GM18526 (cell line): ENCODE measurements at regions not wholly inside any gene's neighbourhood (a gene's known extent, or its start where the extent isn't known, plus 50 kb on each side); places are given as distances from the start of the nearest gene placed in this dataset.

Experiments
- POLR2A ChIP-seq: IDR thresholded peaks from 3 replicates; pipeline ENCODE4 v1.6.1; 2011; ENCODE audit not compliant: insufficient read length; ENCODE audit errors: extremely low read depth

DNA sequence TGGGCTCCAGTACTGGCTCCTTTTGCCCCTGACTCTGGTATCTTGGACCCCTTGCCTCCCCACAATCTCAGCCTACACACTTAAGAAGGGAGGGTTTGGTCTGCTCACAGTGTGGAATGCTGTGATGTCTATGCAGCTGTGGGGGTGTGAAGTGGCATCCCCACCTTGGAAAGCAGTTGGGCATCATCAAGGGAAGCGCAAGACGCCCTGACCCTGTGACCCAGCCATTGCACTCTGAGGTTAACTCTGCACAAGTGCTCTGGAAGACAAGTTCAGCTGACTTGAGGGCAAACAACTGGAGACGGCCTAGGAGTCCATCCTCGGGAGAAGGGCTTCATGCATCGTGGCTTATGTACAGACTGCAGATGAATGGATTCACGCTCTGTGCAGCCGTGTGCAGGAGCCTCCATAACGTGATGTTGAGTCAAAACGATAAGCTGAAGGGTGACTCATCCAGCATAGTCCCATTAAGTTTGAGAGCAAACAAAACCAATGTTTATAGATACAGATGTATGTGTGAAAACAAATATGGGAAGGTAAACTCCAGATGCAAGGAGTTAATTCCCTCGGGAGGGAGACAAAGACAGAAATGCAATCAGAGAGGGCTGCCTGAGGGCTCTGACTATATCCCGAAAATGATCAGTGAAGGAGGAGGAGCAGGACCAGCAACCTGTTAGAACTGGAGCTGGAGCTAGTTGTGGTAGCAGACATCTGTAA is 86.8 kb downstream of the LSM3 start:
- no peak for TF ChIP-seq POLR2A

DNA sequence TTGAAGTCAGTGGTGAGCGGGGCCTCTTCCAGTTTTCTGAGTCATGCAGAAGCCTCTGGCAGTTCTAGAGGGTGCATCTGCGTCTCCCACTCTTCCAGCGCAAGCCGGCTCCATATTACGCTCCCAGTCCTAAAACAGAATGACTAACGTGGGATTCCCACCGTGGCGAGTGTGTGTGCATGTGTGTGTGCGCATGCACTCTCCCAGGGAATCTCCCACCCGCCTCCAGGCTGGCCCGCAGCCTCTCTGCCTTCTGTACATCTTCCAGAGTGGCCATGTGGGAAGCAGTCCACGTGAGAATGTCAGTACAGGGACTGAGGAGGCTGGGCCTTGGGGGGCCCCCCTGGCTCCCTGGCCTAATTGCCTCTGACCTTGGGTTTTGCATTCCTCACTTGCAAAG is 87.7 kb downstream of the LSM3 start:
- no peak for TF ChIP-seq POLR2A

DNA sequence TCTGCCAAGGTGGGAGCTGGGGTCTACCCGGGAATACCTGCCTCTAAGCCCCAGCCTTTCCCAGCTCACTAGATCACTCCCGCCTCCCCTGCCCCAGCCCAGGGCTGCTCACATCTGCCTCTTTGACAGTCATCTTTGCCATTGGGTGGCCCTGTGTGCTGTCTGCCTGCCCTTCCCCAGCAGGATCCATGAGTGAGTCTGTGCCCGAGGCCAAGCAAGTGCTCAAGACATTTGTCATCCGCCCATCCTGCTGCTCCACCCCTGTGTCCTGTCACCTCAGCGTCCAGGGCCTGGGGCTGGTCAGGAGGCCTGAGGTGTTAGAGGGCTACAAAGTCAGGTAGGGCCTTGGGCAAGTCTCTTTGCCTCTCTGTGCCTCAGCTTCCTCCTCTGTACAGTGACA is 89.4 kb downstream of the LSM3 start:
- TF ChIP-seq POLR2A = no peak

DNA sequence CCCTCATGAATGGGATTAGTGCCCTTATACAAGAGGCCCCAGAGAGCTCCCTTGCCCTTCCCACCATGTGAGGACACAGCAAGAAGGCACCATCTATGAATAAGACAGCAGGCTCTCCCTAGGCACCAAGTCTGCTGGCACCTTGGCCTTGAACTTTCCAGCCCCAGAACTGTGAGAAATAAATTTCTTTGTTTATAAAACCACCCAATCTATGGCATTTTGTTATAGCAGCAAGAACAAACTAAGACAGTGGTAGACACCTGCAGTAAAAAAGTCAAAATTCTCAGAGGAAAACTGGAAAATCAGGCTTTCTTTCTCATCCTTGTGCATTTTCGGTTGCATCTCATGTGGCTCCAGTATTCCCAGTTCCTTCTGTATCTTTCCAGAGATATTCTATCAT is 90.3 kb downstream of the LSM3 start:
- no peak for TF ChIP-seq POLR2A

DNA sequence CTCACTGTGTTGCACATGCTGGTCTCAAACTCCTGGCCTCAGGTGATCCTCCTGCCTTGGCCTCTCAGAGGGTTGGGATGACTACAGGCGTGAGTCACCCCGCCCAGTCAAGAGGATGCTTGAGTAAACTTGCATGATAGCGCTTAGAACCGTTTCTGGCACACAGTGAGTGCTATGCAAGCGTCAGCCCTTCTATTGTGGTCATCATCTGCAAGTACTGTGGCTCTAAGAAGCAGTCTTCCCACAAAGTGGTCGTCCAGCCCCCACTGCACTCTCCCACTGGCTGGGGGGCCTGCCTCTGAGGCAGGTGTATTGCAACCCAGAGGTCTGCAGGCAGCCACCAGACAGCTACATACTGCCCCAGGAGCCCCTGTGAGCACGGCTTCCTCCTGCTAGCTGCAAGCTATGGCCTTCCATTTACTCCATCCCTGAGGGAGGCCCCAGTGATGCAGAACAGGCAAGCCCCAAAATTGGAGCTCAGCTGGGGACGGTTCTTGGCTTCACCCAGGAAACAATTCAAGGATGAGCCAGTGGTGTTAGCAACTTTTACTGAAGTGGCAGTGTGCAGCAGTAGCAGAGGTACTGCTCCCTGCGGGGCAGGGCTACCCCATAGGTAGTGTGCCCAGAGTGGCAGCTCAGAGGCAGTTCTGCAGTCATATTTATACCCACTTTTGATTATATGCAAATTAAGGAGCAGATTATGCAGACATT is 95.4 kb downstream of the LSM3 start:
- TF ChIP-seq POLR2A = no peak

DNA sequence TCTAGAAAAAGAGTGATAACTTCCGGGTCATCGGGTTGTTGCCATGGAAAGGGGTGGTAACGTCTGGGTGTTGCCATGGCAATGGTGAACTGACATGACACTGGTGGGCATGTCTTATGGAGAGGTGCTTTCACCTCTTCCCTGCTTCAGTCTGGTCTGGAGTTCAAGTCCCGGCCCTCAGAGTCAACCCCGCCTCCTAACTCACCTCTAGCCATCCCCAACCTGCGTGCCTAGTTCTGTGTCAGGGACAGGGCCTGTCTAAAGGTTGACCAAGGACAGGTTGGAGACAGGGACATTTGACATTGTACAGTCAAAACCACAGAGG is 96.0 kb downstream of the LSM3 start:
- TF ChIP-seq POLR2A = no peak

DNA sequence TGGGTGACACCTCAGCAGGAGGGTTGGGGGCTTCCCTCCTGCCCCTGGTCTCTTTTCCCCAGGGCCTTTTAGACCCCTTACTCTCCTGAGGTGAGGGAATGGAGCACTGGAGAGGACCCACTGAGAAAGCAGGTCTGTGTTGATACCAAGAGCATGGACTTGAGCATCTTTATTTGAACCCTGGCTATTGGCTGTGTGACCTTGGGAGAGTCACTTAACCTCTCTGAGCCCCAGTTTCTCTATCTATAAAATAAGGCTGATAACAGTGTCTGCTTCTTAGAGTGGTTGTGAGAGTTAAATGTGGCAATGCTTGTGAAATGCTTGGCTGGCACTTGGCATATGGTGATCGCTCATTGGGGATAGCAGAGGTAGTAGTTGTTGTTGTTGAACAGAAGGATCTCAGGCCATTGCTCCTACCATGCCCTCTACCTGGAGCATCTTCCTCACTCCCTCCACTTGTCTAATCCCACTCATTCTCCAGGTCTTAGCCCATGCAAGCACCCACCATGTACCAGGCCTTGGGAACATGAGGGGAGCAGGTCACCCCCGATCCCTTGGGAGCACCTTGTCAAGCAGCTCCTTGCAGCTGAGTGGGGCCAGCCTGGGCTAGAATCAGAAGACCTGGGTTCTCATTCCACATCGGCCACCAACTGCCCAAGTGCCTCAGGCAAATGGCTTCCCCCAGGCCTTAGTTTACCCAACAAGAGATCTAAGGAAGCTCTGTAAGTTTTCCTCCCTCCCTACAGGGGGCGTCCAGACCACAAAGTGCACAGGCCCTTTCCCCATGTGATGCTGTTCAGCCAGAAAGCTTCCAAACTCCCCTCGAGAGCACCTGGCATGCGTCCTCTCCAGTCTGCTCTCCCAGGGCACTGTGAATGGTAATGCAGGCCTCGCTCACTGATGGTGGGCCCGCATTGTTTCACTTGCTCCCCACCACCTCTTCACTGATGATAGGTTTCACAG is 96.7 kb downstream of the LSM3 start:
- no peak for TF ChIP-seq POLR2A

DNA sequence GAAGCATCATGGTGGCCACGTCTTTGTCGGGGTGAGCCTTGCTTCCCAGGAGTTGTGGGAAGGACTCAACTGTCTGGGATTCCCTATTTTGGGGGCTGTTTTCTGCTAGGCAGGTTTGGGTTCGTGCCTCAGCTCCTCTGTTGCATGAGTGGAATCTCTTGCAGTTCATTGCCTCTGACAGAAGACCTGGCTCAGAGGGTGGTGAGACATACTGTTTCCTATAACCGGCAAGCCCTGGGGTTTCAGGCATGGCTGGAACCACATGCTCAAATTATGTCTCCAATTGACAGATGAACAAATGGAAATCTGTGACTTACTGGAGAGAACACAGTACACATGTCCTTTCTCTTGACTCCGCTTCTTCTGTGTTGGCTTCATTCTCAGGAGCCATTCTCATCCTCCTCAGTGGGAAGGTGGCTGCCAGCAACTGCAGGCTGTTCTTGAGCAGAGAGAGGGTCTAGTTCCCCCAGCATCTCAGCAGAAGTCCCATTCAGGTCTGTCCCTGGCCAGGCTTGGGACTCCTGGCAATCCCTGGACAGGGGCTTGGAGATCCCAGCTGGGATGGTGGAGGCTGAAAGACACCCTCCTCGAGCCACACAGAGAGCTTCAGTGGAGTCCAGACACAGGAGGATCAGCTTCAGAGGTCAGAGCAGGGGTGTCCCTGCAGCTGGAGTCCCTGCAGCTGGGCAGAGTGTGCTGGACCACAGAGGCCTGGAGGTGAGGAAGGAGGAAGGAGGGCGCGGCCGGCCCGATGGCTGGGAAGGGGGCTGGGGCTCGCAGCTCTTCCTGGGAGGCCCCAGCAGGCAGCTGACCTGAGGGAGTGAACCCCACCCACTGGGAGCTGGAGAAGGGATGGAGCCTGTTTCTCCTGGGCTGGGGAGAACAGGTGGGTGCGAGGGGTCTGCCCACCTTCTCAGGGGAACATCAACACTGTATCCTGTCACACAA is 97.6 kb downstream of the LSM3 start:
- TF ChIP-seq POLR2A = no peak

DNA sequence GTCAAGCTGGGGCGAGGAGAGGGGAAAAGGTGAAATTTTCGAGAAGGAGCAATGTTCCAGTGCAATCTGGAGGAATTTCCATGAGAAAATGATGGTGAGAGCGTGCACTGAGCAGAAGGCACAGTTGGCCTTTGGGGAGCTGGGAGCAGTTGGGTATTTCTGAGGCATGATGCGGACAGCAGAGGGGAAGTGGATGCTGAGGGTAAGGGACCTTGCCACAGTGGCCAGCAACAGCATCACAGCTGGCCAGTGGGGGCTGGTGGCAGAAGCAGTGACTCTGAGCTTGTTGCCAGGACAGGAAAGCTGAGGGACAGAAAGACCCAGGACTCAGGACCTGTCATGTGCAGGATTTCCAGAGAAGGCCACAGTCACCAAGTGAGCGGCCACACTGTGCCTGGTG is 98.9 kb downstream of the LSM3 start:
- TF ChIP-seq POLR2A = no peak

DNA sequence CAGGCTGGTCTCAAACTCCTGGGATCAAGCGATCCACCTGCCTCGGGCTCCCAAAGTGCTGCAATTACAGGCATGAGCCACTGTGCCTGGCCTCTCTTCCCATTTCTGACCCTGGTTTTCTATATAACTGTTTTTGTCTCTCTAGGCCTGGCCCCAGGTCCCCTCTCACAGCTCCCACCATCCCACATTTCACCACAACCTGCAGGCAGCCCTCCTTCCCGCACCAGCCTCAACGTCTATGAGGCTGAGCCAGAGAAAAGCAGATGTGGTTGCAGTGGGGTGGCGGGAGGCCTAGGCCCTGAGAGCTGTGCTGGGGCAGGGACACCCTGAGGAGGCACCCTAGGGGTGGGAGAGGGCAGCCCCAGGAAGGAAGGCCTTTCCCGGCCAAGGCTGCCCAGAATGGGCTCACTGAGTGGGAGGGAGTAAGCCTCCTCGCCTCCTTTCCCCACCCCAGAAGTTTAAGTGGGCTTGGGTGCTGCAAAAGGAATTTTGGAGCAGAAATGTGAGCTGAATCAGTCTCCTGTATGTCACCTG is 99.7 kb downstream of the LSM3 start:
- no peak for TF ChIP-seq POLR2A

DNA sequence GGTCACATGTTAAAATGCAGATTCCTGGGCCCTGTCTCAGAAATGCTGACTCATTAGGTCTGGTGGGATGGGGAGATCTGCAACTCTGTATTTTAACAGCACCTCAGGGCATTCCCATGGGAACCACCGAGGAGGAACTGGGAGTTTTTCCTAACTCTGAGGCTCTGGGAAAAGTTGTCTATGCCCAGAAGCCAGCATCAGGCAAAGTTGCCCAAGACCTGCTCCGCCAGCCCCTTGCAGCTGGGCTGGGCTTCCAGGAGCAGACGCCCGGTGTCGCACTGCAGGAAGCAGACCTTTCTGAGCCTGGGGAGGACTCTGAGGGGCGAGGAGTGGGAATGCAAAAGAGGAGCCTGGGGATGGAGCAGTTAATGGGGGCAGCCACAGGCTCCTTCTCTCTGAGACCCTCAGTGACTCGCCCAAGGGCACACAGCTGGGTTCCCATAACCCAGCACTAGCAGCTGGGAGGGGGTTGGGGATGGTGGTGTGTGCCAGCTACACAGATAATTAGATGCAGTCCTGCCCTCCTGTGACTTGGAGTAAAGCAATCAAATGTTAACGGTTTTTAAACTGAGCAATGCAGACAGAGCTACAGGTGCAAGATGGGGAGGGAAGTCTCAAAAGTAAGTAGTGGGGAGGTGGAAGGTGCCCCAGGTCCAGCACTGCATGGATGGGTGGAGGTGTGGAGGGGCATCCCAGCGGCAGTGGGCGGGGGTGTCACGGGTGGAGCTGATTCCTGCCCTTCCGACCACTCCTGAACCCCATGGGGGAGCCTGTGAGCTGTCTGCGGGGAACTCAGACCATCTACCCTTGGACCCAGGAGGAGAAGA is 100.4 kb downstream of the LSM3 start:
- no peak for TF ChIP-seq POLR2A

DNA sequence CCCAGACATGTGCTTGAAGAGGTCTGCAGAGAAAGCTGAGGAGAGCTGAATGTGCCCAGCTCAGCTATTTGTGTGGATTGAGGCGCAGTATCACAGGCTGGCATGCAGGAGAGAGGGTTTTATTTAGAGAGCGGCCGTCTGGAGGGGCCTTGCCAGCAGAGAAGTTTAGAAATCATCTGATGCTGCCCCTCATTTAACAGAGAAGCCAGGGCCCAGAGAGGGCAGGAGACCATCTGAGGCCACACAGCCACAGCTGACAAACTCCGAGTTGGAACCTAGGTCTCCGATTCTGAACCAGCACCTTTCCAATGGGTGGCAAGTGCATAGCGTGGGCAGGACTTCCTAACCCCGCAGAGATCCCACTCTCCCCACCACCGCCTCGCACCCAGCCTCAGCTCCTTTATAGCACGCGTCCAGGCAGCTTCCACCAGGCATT is 101.0 kb downstream of the LSM3 start:
- TF ChIP-seq POLR2A = no peak

DNA sequence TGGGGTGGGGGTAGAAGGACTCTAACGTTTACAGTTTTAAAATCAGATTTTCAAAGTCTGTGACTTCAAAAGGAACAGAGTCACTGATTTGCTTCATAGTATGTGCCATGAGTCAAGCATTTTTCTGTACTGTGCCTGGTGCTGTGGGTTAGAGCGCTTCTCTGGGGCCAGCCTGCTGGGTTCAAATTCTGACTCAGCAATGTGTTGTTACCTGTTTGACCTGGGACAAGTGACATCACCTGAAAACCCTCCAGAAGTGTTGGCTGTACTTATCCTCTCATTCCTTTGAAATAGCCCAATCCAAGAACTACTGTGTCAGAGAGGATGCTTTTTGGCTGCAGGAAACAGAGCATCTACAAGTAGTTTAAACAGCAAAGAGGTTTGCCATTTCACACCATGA is 101.7 kb downstream of the LSM3 start:
- no peak for TF ChIP-seq POLR2A

DNA sequence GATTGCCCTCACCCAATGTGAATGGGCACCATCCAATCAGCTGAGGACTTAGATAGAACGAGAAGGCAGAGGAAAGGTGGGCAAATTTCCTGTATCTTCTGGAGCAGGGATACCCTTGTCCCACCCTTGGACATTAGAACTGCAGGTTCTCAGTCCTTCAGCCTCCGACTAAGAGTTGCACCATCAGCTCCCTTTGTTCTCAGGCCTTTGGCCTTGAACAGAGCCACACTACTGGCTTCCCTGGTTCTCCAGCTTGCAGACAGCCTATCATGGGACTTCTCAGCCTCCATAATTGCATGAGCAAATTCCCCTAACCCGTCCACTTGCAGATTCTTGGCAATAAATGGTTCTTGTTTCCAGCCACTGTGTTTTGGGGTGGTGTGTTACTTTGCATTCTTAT is 102.4 kb downstream of the LSM3 start:
- no peak for TF ChIP-seq POLR2A
